OCI-LY7 (cell line): ENCODE measurements at regions not wholly inside any gene's neighbourhood (a gene's known extent, or its start where the extent isn't known, plus 50 kb on each side); places are given as distances from the start of the nearest gene placed in this dataset.
"Not testable (repeated sequence)": the region's sequence is repeated elsewhere in the genome, so short reads cannot be mapped to it uniquely, and the experiment has no call there.

ENCODE experiments used
- CTCF ChIP-seq: fragments of 200-600 bp; sonication (generic); conservative IDR thresholded peaks from 2 replicates; pipeline ENCODE4 v1.5.1; 2014; ENCODE audit warnings: mild to moderate bottlenecking, antibody characterized with exemption, low read length, moderate library complexity, mixed read lengths
- EZH2phosphoT487 ChIP-seq: fragments of 200-600 bp; sonication (generic); IDR thresholded peaks from 2 replicates; pipeline ENCODE4 v1.6.1; 2018; ENCODE audit warnings: low read depth, borderline replicate concordance, mild to moderate bottlenecking, mixed run types, antibody characterized with exemption, low read length, moderate library complexity, mixed read lengths

- TF ChIP-seq CTCF, EZH2phosphoT487: not testable (repeated sequence)
Measured at GRCh38 chr16:33768710-33769109, 309.3 kb downstream of the TP53TG3F start.
